HG02759 (cell line): ENCODE measurements at regions not wholly inside any gene's neighbourhood (a gene's known extent, or its start where the extent isn't known, plus 50 kb on each side); places are given as distances from the start of the nearest gene placed in this dataset.
"Not testable (repeated sequence)": the region's sequence is repeated elsewhere in the genome, so short reads cannot be mapped to it uniquely, and the experiment has no call there.

Experiments used
- ATAC-seq: cut with Tn5 transposase; IDR thresholded peaks from one replicate; pipeline ENCODE4 v1.9.1; 2021; ENCODE audit warnings: mild to moderate bottlenecking, moderate library complexity; ENCODE audit not compliant: unreplicated experiment

DNA sequence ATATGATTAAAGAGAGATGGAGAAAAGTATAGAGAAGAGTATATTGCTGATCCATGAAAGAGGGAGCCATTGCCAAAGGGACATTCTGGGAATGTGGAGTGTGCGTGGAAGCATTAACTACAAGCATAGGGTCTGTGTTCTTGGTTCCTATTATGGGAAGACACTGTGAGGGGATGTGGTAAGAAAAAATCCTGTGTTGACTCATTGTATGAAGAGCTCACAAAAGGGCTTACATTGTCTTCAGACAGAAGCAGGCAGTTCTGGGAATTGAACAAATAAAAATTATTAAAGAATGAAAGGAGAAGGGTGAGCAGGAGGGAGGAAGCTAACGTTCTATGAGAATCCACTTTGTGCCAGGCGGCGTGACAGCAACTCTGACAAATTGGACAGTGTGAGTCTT, 250.4 kb upstream of the CHD1 start:
- no peak for ATAC-seq

DNA sequence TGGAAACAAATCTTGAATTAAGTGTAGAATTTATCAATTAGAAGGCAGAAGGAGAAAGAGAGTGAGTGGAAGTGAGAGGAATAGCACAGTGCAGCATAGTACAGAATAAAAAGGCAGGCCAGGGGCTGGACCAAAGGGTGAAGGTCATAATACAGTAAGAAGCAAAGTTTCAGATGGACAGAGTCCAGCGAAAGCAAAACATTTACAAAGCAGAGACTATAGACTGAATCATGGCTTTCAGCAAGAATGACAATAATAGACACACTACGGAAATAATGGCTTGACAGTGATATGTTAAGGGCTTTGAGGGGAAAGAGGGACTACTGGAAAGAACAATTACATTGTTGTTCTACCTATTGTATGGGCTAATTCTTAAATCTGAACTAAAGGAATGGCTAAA, 249.0 kb upstream of the CHD1 start:
- ATAC-seq: no peak

DNA sequence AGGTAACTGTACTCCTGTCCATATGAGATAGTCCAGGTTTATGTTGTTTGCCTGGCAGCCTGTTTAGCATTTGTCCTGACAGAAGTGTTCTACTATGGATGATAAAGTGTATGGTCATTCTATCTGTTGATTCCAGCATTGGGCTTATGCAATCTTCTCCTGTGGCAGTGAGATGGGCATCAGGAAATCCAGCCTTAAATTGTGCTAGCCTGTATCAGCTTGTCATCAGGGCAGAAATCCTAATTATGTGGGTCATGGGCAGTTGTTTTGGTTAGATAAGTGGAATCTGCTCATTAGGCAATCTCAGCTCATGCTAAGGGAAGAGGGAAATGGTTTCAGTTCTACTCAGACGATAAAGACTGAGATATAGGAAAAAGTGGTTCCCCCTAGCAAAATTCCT, 247.4 kb upstream of the CHD1 start:
- ATAC-seq: no peak

DNA sequence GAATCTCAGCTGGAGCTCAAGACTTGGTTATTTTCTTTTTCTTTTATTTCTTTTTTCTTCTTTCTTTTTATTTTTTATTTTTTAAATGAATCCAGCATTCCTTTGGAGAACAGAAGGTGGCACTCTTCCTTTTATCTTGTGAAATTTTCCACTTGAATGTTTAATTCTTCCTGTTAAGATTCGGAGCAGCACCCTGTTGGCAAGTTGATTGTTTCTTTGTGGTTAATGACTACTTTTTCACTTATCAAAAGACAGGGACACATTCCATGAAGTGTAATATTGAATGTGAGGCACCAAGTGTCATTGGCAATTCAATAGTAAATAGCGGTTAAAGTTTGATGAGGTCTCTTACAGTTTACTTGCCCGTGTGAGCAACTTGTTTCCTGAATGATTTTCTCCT, 240.5 kb upstream of the CHD1 start:
- no peak for ATAC-seq

DNA sequence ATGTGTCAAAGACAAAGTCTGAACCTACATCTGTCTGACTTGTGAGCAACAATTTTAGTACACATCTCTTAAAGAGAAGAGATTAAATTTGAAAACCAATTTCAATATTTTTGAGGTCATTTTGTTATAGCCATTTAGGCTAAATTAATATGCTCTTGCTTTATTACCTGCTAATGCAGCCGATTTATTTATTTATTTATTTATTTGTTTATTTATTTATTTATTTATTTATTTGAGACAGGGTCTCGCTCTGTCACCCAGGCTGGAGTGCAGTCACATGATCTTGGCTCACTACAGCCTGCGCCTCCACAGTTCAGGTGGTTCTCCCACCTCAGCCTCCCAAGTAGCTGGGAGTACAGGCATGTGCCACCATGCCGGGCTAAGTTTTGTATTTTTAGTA, 232.7 kb upstream of the CHD1 start:
- ATAC-seq: not testable (repeated sequence)

DNA sequence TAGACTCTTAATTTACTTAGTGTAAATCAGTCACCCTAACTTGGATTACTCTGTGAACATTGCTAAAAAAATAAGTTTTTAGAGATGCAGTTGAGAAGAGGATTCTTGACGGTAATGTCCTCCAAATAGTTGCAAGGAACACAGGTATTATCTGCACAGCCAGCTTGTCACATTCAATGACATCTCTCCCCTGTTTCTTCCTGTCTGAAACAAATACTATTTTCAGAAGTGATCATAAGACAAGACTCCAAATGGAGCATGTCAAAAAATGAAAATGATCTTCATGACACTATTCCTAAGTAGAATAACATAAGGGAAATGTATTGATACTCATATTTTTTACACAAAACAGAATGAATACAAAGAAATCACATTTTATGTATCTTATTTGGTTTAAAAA, 227.9 kb upstream of the CHD1 start:
- no peak for ATAC-seq

DNA sequence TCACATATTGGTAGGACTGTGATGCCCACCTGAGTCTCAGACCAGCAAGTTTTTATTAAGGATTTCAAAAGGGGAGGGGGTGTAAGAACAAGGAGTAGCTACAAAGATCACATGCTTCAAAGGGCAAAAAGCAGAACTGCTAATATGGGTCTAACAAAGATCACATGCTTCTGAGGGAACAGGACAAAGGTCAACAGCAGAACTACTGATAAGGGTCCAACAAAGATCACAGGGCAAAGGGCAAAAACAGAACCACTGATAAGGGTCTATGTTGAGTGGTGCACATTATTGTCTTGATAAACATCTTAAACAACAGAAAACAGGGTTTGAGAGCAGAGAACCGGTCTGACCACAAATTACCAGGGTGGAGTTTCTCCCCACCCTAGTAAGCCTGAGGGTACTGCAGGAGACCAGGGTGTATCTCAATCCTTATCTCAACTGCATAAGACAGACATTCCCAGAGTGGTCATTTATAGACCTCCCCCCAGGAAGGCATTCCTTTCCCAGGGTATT, 214.5 kb upstream of the CHD1 start:
- not testable (repeated sequence) for ATAC-seq

DNA sequence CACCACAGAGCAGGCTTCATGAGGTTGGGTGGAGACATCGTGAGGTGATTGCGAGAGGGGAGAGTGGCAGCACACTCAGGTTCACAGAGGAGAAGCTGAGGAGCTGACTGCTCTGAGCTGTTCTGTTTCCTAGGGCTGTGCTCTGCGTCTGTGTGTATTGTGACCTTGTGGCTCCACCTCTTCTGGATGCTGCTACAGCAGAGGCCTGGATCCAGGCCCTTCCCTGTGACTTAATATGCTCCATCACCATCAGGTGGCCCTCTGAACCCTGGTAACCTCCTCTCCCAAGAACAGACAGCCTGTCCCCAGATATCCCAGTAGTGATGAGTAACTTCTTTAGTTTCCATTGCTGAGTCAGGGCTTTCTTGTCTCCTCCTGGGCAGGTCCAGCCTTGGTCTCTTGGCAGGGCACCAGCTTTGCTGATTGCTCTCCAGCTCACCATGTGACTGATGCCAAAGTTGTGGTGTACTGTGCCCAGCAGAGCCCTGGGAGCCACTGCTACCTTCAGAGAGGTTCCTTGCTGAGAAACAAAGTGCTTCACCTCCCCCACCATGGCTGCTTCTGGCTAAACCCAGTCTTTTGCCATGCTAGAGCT, 212.8 kb upstream of the CHD1 start:
- no peak for ATAC-seq

DNA sequence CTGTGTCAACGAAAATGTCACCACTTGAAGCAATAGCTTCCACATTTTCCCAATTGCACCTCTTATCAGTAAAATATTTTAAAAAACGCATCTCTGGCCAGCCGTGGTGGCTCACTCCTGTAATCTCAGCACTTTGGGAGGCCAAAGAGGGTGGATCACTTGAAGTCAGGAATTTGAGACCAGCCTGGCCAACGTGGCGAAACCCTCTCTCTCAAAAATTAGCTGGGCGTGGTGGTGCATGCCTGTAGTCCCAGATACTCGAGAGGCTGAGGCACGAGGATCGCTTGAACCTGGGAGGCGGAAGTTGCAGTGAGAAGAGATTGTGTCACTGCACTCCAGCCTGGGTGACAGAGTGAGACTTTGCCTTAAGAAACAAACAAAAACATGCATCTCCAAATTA, 210.1 kb upstream of the CHD1 start:
- no peak for ATAC-seq

DNA sequence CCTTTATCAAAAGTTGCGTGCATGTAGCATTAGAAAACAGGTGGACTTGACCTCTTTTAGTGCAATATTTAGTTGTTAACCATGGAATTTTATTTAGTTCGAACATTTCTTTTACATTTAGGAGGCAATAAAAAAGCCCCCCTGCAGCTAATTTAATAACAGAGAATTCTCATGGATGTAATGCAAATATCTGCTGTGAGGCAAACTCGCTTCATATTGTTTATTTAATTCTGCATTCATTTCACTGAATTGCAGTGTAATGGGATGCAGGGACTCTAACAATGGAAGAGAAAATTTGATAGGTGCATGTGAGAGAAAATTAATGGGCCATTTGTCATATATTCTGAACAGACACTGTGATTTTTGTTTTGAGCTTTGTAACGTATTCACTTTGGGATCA, 205.1 kb upstream of the CHD1 start:
- ATAC-seq: no peak

DNA sequence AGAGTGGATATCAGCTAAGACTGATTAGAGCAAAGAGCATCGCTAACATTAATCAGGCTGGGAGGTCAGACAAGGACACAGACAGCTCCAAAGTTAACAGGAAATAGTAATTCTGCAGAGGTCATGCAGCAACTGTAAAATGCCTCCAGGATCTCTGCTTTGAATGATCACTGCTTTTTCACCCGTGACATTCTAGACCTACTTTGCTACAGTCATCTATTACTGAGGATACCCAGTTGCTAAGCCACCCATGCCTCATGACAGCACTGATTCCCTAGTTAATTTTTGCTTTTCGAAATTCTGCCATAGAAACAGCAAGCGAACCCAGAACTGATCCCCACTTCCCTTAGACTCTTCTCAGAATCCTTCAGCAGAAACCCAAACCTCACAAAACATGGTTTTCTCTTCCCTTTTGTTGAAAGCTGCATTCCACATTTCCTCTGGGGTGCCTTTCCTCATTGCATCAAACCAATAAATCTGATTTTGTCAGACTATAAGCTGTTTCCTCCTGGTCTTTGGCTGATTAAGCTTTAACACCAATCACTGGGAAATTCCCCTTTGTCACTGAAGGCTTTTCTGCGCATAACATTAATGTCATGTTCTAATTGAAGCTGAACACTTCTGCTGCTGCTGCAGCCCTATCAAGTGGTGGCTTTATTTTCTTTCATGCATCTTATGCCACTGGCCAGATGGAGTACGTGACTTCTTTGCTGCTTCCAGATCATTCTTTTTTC, 201.1 kb upstream of the CHD1 start:
- ATAC-seq: no peak

DNA sequence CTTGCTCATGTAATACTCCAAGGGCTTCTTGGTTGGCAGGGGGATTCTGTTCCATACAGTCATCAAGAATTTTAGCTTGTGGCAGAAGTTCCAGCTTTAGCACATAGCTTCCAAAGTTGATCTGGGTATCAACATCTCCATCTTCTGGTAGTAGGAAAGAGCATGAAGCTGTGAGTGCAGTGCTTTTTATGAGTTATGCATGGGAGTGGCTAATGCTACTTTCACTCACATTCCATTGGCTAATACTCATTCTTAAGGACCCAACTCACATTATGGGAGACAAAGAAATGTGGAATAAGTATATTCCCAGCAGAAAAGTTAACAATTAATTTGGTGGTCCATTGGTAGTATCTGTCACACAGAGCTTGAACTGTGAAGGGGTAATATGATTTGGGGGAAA, 194.2 kb upstream of the CHD1 start:
- no peak for ATAC-seq

DNA sequence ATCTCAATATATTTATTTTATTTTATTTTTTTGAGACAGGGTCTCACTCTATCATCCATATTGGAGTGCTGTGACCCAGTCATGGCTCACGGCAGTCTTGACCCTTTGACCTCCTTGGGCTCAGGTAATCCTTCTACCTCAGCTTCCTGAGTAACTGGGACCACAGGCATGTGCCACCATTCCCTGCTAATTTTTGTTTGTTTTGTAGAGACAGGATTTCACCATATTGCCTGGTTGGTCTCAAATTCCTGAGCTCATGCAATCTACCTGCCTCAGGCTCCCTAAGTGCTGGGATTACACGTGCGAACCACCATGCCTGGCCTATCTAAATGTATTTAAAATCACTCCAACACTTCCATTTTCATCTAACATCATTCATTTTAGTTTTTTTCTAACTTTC, 190.5 kb upstream of the CHD1 start:
- ATAC-seq: no peak

DNA sequence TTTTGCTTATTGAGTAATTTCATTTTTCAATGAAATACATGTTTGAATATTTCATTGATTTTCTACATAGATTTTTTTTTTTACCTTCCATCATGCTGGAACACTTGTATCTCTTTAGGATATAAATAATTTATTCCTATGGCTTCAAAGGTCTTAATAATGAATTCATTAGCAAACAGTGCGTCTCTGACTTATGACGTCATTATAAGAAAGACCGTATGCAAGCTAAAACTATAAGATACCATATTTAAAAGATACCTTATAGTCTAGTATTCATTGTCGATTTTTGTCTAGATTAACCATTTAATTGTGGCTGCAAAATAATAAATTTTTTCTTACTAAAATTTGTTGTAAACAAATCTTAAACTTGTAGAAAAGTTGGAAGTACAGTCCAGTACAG, 187.7 kb upstream of the CHD1 start:
- ATAC-seq: no peak

DNA sequence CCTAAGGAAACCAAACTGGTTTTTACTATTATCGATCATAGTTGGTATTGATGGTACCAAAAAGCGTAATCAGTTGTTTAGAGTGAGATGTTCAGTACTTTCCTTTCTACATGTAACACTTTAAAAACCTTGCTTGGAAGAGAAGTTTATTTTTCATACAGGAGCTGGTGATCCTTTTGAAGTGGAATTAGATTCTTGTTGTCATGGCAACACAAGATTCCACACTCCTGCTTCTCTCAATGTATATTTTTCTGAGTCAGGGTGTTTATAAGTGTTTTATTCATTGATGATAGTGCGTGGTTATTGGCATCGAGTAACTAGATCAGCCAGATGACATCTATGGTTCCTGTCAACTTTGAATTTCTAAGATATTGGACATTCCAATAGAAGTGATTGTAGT, 181.1 kb upstream of the CHD1 start:
- ATAC-seq: no peak

DNA sequence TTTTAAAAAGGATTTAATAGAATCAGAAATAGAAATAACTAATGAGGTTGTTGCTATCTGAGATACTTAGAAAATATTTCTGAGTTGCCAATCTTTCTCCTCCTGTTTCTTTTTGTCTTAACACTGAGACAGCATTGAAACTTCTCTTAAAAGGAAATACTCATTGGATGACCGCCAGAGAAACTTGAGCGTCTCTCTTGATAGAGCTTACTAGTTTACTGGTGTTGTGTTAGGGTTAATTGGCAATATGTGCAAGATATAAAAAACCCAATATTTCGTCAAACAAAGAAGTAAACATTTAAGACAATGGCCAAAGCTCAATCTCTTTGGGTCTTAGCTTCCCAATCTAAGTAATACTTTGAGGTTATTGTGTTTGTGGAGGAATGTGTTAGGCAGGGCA, 176.4 kb upstream of the CHD1 start:
- no peak for ATAC-seq

DNA sequence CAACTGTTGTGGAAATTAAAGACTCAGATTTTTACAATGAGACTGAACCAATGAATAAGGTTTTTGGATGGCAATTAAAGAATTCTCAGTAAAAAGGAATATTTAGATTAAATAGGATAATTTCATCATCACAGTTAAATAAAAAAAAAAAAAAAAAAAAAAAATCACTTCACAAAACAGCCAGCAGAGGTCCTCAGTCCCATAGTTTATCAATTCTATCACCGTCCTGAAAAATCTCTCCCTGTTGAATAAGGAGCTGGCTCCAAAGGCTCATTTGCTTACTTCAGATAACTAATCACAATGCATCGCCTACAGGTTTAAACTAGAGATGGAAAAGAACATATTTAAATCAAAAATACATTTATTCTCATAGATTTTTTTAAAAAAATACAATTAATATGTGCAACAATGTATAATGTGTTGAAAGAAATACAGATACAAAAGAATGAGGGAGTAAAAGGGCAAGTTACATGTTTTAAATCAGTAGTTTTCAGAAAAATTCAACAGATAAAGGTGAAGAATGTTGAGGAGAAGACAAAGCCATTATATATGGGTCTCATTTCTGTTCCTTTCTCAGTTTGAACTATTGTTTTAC, 175.8 kb upstream of the CHD1 start:
- no peak for ATAC-seq

DNA sequence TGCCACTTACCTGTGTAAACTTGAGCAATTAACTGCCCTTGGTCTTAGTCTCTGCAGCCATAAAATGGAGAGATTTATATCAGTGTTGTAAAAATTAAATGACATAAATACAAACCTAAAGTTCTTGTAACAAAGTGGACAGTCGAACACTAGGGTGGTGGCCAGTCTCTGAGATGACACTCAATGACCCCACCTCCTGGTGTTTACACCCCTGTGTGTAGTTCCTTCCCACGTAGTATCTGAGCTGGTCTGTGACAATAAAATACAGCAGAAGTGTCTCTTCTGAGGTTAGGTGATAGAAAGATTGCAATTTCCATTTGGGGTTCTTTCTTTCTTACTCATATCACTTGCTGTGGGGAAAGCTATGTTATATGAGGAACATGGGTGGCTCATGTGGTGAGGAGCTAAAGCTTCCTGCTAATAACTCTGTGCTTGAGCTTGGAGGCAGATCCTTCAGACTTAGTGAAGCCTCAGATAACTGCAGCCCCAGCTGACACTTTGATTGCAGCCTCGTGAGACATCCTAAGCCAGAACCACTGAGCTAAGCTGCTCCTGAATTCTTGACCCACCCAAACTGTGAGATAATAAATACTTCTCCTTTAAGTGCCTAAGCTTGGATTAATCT, 173.4 kb upstream of the CHD1 start:
- no peak for ATAC-seq

DNA sequence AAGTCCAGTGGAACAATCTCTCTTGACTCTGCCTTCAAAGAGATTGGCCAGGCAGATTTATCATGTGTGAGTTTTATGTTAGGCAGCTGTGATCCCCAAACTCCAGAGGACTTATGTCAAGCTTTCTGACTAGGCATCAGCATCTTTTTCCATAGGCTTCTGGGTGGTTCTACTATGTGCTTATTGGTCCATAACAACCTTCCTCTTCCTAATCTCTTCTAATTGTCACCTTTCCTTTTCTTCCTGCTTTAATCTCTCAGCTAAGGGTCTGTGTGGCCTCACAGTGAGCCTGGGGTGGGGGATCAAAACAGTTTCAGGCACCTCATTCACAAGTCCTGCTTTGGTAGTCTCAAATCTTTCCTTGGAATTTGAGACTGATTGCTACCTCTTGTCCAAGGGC, 170.9 kb upstream of the CHD1 start:
- no peak for ATAC-seq

DNA sequence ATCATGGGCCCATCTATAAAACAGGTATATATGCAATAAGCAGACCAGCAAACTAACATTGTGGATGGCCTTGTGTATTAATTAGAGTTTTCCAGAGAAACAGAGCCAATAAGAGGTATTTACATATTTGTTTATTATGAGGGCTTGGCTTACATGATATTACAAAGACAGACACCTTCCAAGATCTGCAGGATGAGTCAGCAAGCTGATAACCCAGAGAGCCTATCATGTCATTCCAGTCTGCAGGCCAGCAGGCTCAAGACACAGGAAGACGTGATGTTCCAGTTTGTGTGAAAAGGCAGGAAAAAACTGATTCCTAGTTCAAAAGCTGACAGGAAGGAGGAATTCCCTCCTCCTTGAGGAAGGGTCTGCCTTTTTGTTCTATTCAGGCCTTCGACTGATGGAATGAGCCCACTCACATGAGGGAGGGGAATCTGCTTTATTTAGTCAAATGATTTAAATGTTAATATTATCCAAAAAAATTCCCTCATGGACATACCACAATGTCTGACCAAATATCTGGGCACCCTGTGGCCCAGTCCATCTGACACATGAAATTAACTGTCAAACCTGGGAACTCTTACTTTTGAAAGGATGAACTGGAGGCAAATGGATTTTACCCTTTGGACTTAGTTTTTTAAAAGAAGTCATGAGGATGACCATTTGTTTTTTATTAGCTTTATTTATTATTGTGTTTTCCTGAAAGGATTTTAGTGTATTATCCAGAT, 161.2 kb upstream of the CHD1 start:
- ATAC-seq: no peak

DNA sequence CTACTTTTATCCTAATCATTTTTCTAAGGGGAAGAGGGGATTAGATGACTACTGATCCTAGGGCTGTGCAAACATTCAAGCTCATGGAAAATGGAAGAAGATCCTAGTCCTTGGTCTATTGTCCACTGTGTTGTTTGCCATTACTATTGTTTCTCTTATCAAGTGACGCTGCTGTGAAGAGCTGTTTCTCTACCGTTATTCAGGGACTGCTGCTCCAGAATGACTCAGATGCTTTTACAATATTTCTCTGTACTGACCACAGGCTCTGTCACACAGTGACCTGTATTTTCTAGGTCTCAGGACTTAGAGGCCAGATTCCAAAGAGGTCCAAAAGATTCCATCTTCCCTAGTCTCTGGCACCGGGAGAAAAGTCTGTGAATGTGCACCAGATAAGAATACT, 159.5 kb upstream of the CHD1 start:
- no peak for ATAC-seq
